ENCODE measurements at regions not wholly inside any gene's neighbourhood (a gene's known extent, or its start where the extent isn't known, plus 50 kb on each side); places are given as distances from the start of the nearest gene placed in this dataset.

DNA sequence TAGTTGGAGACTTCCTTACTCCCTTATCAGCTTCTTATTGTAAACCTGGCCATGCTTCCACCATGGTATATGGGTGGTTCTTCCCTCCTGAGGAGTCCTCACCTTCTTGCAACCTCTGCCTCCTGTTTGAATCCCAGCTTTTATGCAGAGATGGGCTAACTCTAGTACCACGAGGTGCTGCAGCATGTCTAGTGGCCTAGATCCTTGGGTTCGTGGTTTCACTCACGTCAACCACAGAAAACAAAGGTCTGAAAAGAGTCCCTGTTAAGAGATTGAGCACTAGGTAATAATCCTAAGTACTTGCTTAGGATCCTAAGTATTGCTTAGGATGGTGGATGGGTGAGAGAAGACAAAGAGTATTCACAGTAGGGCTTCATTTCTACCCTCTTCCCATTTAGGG, 133.7 kb downstream of the FCRL5 start:
- TF ChIP-seq, protein P1, sequence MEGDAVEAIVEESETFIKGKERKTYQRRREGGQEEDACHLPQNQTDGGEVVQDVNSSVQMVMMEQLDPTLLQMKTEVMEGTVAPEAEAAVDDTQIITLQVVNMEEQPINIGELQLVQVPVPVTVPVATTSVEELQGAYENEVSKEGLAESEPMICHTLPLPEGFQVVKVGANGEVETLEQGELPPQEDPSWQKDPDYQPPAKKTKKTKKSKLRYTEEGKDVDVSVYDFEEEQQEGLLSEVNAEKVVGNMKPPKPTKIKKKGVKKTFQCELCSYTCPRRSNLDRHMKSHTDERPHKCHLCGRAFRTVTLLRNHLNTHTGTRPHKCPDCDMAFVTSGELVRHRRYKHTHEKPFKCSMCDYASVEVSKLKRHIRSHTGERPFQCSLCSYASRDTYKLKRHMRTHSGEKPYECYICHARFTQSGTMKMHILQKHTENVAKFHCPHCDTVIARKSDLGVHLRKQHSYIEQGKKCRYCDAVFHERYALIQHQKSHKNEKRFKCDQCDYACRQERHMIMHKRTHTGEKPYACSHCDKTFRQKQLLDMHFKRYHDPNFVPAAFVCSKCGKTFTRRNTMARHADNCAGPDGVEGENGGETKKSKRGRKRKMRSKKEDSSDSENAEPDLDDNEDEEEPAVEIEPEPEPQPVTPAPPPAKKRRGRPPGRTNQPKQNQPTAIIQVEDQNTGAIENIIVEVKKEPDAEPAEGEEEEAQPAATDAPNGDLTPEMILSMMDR (conservative IDR thresholded peaks at IDR 0.05; ENCODE audit: low read length): no peak
- TF ChIP-seq EZH2phosphoT487 (IDR thresholded peaks at IDR 0.05; ENCODE audit: borderline replicate concordance): no peak

Measured in Loucy (cell line).